Astrocyte (in vitro differentiated cells and primary cell): ENCODE measurements at regions not wholly inside any gene's neighbourhood (a gene's known extent, or its start where the extent isn't known, plus 50 kb on each side); places are given as distances from the start of the nearest gene placed in this dataset.

Experiments used
- DNase-seq: peaks from one replicate; pipeline ENCODE4 v3.0.0-alpha.2; 2010; ENCODE audit warnings: low read depth
- FAIRE-seq: peaks from 2 replicates; lab custom pipeline; 2011; peaks lifted over from hg19 to GRCh38; lab: Jason Lieb, UNC
- H2AFZ ChIP-seq: 2 replicates; pipeline ENCODE4 v1.6.0; 2012; ENCODE audit warnings: low read depth, low read length, inconsistent platforms
- H3K27ac ChIP-seq: 2 replicates; pipeline ENCODE4 v1.5.1; 2011; ENCODE audit warnings: low read depth, low read length, inconsistent platforms
- H3K27me3 ChIP-seq: 2 replicates; pipeline ENCODE4 v1.6.0; 2011; ENCODE audit warnings: low read length, inconsistent platforms; ENCODE audit not compliant: insufficient read depth
- H3K36me3 ChIP-seq: 2 replicates; pipeline ENCODE4 v1.5.1; 2011; ENCODE audit warnings: low read length, inconsistent platforms; ENCODE audit not compliant: insufficient read depth
- H3K4me1 ChIP-seq: 2 replicates; pipeline ENCODE4 v1.5.1; 2011; ENCODE audit warnings: low read length, inconsistent platforms; ENCODE audit not compliant: insufficient read depth
- H3K4me2 ChIP-seq: 2 replicates; pipeline ENCODE4 v1.6.0; 2012; ENCODE audit warnings: low read length, inconsistent platforms
- H3K4me3 ChIP-seq: 2 replicates; pipeline ENCODE4 v1.5.1; 2011; ENCODE audit warnings: low read depth, mild to moderate bottlenecking, low read length, inconsistent platforms; ENCODE audit not compliant: insufficient read depth
- H3K79me2 ChIP-seq: 2 replicates; pipeline ENCODE4 v1.6.0; 2012; ENCODE audit warnings: mild to moderate bottlenecking, low read length, inconsistent platforms; ENCODE audit not compliant: insufficient read depth
- H3K9ac ChIP-seq: 2 replicates; pipeline ENCODE4 v1.6.0; 2012; ENCODE audit warnings: mild to moderate bottlenecking, low read length, inconsistent platforms
- H3K9me3 ChIP-seq: 2 replicates; pipeline ENCODE4 v1.5.1; 2012; ENCODE audit warnings: low read depth, mild to moderate bottlenecking, low read length, inconsistent platforms; ENCODE audit not compliant: insufficient read depth
- H4K20me1 ChIP-seq: 2 replicates; pipeline ENCODE4 v1.6.0; 2012; ENCODE audit warnings: low read length, inconsistent platforms; ENCODE audit not compliant: insufficient read depth
- H3K27ac Mint-ChIP-seq: one replicate; pipeline ENCODE4 v1.8.0; 2021; ENCODE audit warnings: mild to moderate bottlenecking, mixed read lengths; ENCODE audit not compliant: unreplicated experiment
- H3K27me3 Mint-ChIP-seq: one replicate; pipeline ENCODE4 v1.8.0; 2021; ENCODE audit warnings: low read depth, mixed read lengths; ENCODE audit not compliant: unreplicated experiment
- H3K36me3 Mint-ChIP-seq: one replicate; pipeline ENCODE4 v1.8.0; 2021; ENCODE audit warnings: low read depth, mixed read lengths; ENCODE audit not compliant: unreplicated experiment
- H3K4me1 Mint-ChIP-seq: one replicate; pipeline ENCODE4 v1.8.0; 2021; ENCODE audit warnings: low read depth, mixed read lengths; ENCODE audit not compliant: unreplicated experiment
- H3K4me3 Mint-ChIP-seq: one replicate; pipeline ENCODE4 v1.8.0; 2021; ENCODE audit warnings: mild to moderate bottlenecking, moderate library complexity, mixed read lengths; ENCODE audit not compliant: unreplicated experiment
- H3K9me3 Mint-ChIP-seq: one replicate; pipeline ENCODE4 v1.8.0; 2021; ENCODE audit warnings: mild to moderate bottlenecking, mixed read lengths; ENCODE audit not compliant: unreplicated experiment
- CTCF ChIP-seq: IDR thresholded peaks from 2 replicates; pipeline ENCODE4 v1.5.1; 2011; ENCODE audit warnings: low read depth, mild to moderate bottlenecking, inconsistent platforms, low read length, moderate library complexity; ENCODE audit not compliant: insufficient read depth
- EZH2 ChIP-seq: IDR thresholded peaks from 2 replicates; pipeline ENCODE4 v1.6.1; 2012; ENCODE audit warnings: mild to moderate bottlenecking, low read length, inconsistent platforms; ENCODE audit not compliant: insufficient read depth

- Histone ChIP-seq H3K79me2 (no peaks in the 10 kb centered on the region), H3K4me3 (no peak overlapping the region), H3K27ac (no peak overlapping the region), H3K36me3 (no peaks in the 10 kb centered on the region), H3K4me1 (no peaks in the 10 kb centered on the region), H3K9ac (no peak overlapping the region), H3K9me3 (no peaks in the 10 kb centered on the region), H3K4me2 (no peak overlapping the region), H3K27me3 (no peaks in the 10 kb centered on the region), H2AFZ (no peak overlapping the region), H4K20me1 (no peaks in the 10 kb centered on the region)
- Mint-ChIP-seq H3K4me1 (no peaks in the 10 kb centered on the region), H3K27me3 (no peaks in the 10 kb centered on the region), H3K27ac (no peak overlapping the region), H3K9me3 (no peaks in the 10 kb centered on the region), H3K4me3 (no peak overlapping the region), H3K36me3 (no peaks in the 10 kb centered on the region)
- TF ChIP-seq EZH2 (no peak), CTCF (no peak)
- FAIRE-seq = peak; percentile 49
- no peak for DNase-seq
Observed at GRCh38 chrX:36861601-36862000, 146.6 kb upstream of the FAM47C start.

- no peaks in the 10 kb centered on the region for H3K36me3 Mint-ChIP-seq
- no peak overlapping the region for H3K4me3 ChIP-seq
- FAIRE-seq (peak; percentile 95), DNase-seq (peak; percentile 1)
- no peak overlapping the region for H3K27ac Mint-ChIP-seq
- H3K27me3 ChIP-seq = no peaks in the 10 kb centered on the region
- H3K27ac ChIP-seq = no peak overlapping the region
- peak; percentile 36 for TF ChIP-seq CTCF
- no peak for TF ChIP-seq EZH2
- no peaks in the 10 kb centered on the region for H4K20me1 ChIP-seq
- H3K79me2 ChIP-seq = no peaks in the 10 kb centered on the region
- H3K9me3 ChIP-seq = no peaks in the 10 kb centered on the region
- no peaks in the 10 kb centered on the region for H3K4me1 ChIP-seq
- H3K9me3 Mint-ChIP-seq = no peaks in the 10 kb centered on the region
- no peak overlapping the region for H3K4me2 ChIP-seq
- H3K9ac ChIP-seq = no peak overlapping the region
- H3K36me3 ChIP-seq = no peaks in the 10 kb centered on the region
- no peak overlapping the region for H3K4me3 Mint-ChIP-seq
- H2AFZ ChIP-seq = no peak overlapping the region
- H3K27me3 Mint-ChIP-seq = no peaks in the 10 kb centered on the region
- H3K4me1 Mint-ChIP-seq = no peaks in the 10 kb centered on the region
Observed at GRCh38 chrX:36867143-36867542, 141.0 kb upstream of the FAM47C start.

- no peak overlapping the region for H3K27ac Mint-ChIP-seq
- peak; percentile 59 for FAIRE-seq
Observed at GRCh38 chrX:36868592-36868991, 139.6 kb upstream of the FAM47C start.

More at GRCh38 chrX:36868592-36868991, 139.6 kb upstream of the FAM47C start:
- Histone ChIP-seq H3K36me3 (no peaks in the 10 kb centered on the region), H3K4me3 (no peak overlapping the region), H4K20me1 (no peaks in the 10 kb centered on the region), H2AFZ (no peak overlapping the region), H3K27me3 (no peaks in the 10 kb centered on the region), H3K27ac (no peak overlapping the region), H3K9me3 (no peaks in the 10 kb centered on the region), H3K4me2 (no peak overlapping the region), H3K4me1 (no peaks in the 10 kb centered on the region), H3K9ac (no peak overlapping the region), H3K79me2 (no peaks in the 10 kb centered on the region)
- no peaks in the 10 kb centered on the region for H3K27me3 Mint-ChIP-seq
- no peaks in the 10 kb centered on the region for H3K36me3 Mint-ChIP-seq
- no peak for DNase-seq
- no peak overlapping the region for H3K4me3 Mint-ChIP-seq
- H3K9me3 Mint-ChIP-seq = no peaks in the 10 kb centered on the region
- H3K4me1 Mint-ChIP-seq = no peaks in the 10 kb centered on the region
- TF ChIP-seq CTCF (no peak), EZH2 (no peak)
